Body of pancreas (tissue), 4 donors: ENCODE measurements at regions not wholly inside any gene's neighbourhood (a gene's known extent, or its start where the extent isn't known, plus 50 kb on each side); places are given as distances from the start of the nearest gene placed in this dataset.

Experiments used
- POLR2A ChIP-seq, 3 donors: fragments of 450-650 bp; IDR thresholded peaks; one replicate each; pipeline ENCODE4 v1.6.1; 2016; ENCODE audit warnings: antibody characterized with exemption in 3 of 3, mild to moderate bottlenecking in 2 of 3
- TF ChIP-seq, protein P1 (sequence below), 7 experiments: fragments of 450-650 bp in 4 of 7; fragments of 200-600 bp in 3 of 7; sonication (generic) in 3 of 7; IDR thresholded peaks; one replicate each; pipeline ENCODE4 v1.5.1; 2016 to 2019; ENCODE audit warnings: antibody characterized with exemption in 7 of 7

DNA sequence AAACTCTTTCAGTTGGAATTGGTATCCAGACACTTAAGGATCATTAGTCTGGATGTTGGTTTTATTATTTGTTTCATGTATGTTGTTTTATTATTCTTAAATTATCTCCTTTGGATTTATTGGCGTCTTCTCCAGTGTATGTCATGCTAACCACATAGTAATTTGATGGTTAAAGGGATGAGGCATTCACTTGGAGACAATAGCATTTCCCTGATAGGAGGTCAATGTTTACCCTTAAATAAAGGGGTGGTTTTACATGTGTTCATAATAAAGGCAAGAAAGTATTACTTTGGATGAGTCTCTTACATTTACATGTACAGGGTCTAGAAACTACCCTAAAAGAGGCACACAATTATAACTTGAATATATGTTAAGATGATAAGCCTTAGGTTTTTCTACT lies 51.2 kb upstream of the RNF144B start:
- TF ChIP-seq, protein P1, sequence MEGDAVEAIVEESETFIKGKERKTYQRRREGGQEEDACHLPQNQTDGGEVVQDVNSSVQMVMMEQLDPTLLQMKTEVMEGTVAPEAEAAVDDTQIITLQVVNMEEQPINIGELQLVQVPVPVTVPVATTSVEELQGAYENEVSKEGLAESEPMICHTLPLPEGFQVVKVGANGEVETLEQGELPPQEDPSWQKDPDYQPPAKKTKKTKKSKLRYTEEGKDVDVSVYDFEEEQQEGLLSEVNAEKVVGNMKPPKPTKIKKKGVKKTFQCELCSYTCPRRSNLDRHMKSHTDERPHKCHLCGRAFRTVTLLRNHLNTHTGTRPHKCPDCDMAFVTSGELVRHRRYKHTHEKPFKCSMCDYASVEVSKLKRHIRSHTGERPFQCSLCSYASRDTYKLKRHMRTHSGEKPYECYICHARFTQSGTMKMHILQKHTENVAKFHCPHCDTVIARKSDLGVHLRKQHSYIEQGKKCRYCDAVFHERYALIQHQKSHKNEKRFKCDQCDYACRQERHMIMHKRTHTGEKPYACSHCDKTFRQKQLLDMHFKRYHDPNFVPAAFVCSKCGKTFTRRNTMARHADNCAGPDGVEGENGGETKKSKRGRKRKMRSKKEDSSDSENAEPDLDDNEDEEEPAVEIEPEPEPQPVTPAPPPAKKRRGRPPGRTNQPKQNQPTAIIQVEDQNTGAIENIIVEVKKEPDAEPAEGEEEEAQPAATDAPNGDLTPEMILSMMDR (IDR thresholded peaks at IDR 0.05): no peak
- TF ChIP-seq POLR2A (IDR thresholded peaks at IDR 0.05): no peak
